A673 (cell line): ENCODE measurements at regions not wholly inside any gene's neighbourhood (a gene's known extent, or its start where the extent isn't known, plus 50 kb on each side); places are given as distances from the start of the nearest gene placed in this dataset.

Experiments
- BruUV-seq: library from RNA; stranded (reverse); fragments of 400-500 nt; replicated peaks from 2 replicates; lab custom pipeline; 2021; lab: Mats Ljungman, UMichigan
- CTCF ChIA-PET: fragments of 300-600 bp; sonication (Branson Sonifier 250); formaldehyde crosslinking; loops from one replicate; lab custom pipeline; 2022; ENCODE audit warnings: antibody characterized with exemption; lab: Charles Lee
- POLR2A ChIA-PET: fragments of 300-600 bp; sonication (Branson Sonifier 250); formaldehyde crosslinking; loops from one replicate; lab custom pipeline; 2022; ENCODE audit warnings: antibody characterized with exemption; ENCODE audit not compliant: low non-redundant PET; lab: Charles Lee
- DNase-seq: peaks from one replicate; pipeline ENCODE4 v3.0.0-alpha.2; 2015; ENCODE audit warnings: low spot score
- H3K27ac ChIP-seq: fragments of 200-600 bp; sonication (generic); 2 replicates; pipeline ENCODE4 v1.5.1; 2016; ENCODE audit warnings: mixed run types, low read depth, mild to moderate bottlenecking, mixed read lengths, antibody characterized with exemption, low read length; ENCODE audit not compliant: poor library complexity, severe bottlenecking
- H3K27me3 ChIP-seq: fragments of 200-600 bp; sonication (generic); replicated peaks from 2 replicates; pipeline ENCODE4 v1.6.1; 2017; ENCODE audit warnings: mixed run types, low read depth, mild to moderate bottlenecking, mixed read lengths, antibody characterized with exemption, low read length; ENCODE audit not compliant: insufficient read depth, poor library complexity
- H3K36me3 ChIP-seq: fragments of 200-600 bp; sonication (generic); 2 replicates; pipeline ENCODE4 v1.6.1; 2016; ENCODE audit warnings: mixed run types, mild to moderate bottlenecking, mixed read lengths, antibody characterized with exemption, low read length; ENCODE audit not compliant: insufficient read depth, poor library complexity, severe bottlenecking
- H3K4me1 ChIP-seq: fragments of 200-600 bp; sonication (generic); 2 replicates; pipeline ENCODE4 v1.6.1; 2017; ENCODE audit warnings: mixed run types, mild to moderate bottlenecking, mixed read lengths, antibody characterized with exemption, low read length; ENCODE audit not compliant: insufficient read depth, poor library complexity, severe bottlenecking
- H3K4me3 ChIP-seq: fragments of 200-600 bp; sonication (generic); 2 replicates; pipeline ENCODE4 v1.5.1; 2016; ENCODE audit warnings: low read depth, mixed run types, mild to moderate bottlenecking, mixed read lengths, low read length; ENCODE audit not compliant: poor library complexity, severe bottlenecking
- H3K9me3 ChIP-seq: fragments of 200-600 bp; sonication (generic); 2 replicates; pipeline ENCODE4 v1.6.1; 2016; ENCODE audit warnings: mixed run types, low read depth, mild to moderate bottlenecking, mixed read lengths, antibody characterized with exemption, low read length; ENCODE audit not compliant: poor library complexity, severe bottlenecking
- EZH2 ChIP-seq: fragments of 200-600 bp; sonication (generic); IDR thresholded peaks from 2 replicates; pipeline ENCODE4 v1.6.1; 2017; ENCODE audit warnings: borderline replicate concordance, low read depth, mild to moderate bottlenecking, mixed read lengths, antibody characterized with exemption, low read length; ENCODE audit not compliant: poor library complexity, severe bottlenecking
- intact Hi-C: fragments of 100-400 bp; cut with micrococcal nuclease; formaldehyde crosslinking; loops from one replicate; pipeline ENCODE4 v1.10.0; 2022; ENCODE audit not compliant: unreplicated experiment
- TF ChIP-seq, protein P1 (sequence below): fragments of 300-800, 200-600 bp; sonication (generic); conservative IDR thresholded peaks from 2 replicates; pipeline ENCODE4 v1.5.1; 2017; ENCODE audit warnings: low read depth, mild to moderate bottlenecking, antibody characterized with exemption, low read length, moderate library complexity, mixed read lengths

DNA sequence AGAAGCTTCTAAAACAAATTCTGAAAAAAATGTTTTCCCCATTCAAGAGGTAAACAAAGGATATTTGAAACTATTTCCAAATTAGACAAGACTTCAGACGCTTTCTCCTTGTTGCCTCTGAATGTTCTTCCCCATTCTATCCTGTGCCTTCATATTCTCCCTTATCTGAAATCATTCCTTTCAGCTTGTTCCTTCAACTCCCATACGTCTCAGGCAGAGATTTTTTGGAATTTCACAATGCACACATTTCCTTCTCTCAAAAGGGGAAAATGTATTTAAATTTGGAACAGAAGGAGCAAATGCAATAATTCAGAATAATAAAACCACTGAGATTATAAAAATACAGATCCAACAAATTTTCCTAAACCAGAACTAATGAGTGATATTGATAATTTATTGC lies 198.7 kb upstream of the IVNS1ABP start:
- CTCF ChIA-PET, result no interaction called here

GRCh38 chr1:185514311-185514710 lies 197.3 kb upstream of the IVNS1ABP start:
- no peak for TF ChIP-seq EZH2
- ChIA-PET CTCF (no interaction called here), POLR2A (no interaction called here)
- Histone ChIP-seq H3K36me3 (no peaks in the 10 kb centered on the region), H3K27ac (no peak overlapping the region), H3K4me1 (no peaks in the 10 kb centered on the region), H3K9me3 (peaks cover 32% of the 10 kb centered on the region), H3K4me3 (no peak overlapping the region), H3K27me3 (no peaks in the 10 kb centered on the region)
- BruUV-seq, result no TSS peak
- DNase-seq, result no peak
- intact Hi-C loops, result no loop called here

More for the DNA sequence above, 198.7 kb upstream of the IVNS1ABP start:
- no TSS peak for BruUV-seq
- no peaks in the 10 kb centered on the region for H3K36me3 ChIP-seq
- intact Hi-C loops, result no loop called here
- no peaks in the 10 kb centered on the region for H3K27me3 ChIP-seq
- peaks cover 33% of the 10 kb centered on the region for H3K9me3 ChIP-seq
- POLR2A ChIA-PET, result no interaction called here
- TF ChIP-seq EZH2, result no peak
- TF ChIP-seq, protein P1, sequence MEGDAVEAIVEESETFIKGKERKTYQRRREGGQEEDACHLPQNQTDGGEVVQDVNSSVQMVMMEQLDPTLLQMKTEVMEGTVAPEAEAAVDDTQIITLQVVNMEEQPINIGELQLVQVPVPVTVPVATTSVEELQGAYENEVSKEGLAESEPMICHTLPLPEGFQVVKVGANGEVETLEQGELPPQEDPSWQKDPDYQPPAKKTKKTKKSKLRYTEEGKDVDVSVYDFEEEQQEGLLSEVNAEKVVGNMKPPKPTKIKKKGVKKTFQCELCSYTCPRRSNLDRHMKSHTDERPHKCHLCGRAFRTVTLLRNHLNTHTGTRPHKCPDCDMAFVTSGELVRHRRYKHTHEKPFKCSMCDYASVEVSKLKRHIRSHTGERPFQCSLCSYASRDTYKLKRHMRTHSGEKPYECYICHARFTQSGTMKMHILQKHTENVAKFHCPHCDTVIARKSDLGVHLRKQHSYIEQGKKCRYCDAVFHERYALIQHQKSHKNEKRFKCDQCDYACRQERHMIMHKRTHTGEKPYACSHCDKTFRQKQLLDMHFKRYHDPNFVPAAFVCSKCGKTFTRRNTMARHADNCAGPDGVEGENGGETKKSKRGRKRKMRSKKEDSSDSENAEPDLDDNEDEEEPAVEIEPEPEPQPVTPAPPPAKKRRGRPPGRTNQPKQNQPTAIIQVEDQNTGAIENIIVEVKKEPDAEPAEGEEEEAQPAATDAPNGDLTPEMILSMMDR, result no peak
- H3K4me3 ChIP-seq, result no peak overlapping the region
- no peak overlapping the region for H3K27ac ChIP-seq
- H3K4me1 ChIP-seq, result no peaks in the 10 kb centered on the region
- no peak for DNase-seq

GRCh38 chr1:185512442-185512841 lies 195.4 kb upstream of the IVNS1ABP start:
- H3K4me3 ChIP-seq, result no peak overlapping the region
- no peak for DNase-seq
- H3K36me3 ChIP-seq, result no peaks in the 10 kb centered on the region
- BruUV-seq, result no TSS peak
- H3K27ac ChIP-seq, result no peak overlapping the region
- H3K9me3 ChIP-seq, result peaks cover 14% of the 10 kb centered on the region
- intact Hi-C loops, result no loop called here
- TF ChIP-seq EZH2, result no peak
- TF ChIP-seq, protein P1, result no peak
- ChIA-PET CTCF (no interaction called here), POLR2A (interaction anchor here (0.6 kb wide), 1 partner anchor 23 kb away, joined by 5 read pairs; no protein-coding TSS in a partner anchor)
- H3K4me1 ChIP-seq, result no peaks in the 10 kb centered on the region
- H3K27me3 ChIP-seq, result no peaks in the 10 kb centered on the region

DNA sequence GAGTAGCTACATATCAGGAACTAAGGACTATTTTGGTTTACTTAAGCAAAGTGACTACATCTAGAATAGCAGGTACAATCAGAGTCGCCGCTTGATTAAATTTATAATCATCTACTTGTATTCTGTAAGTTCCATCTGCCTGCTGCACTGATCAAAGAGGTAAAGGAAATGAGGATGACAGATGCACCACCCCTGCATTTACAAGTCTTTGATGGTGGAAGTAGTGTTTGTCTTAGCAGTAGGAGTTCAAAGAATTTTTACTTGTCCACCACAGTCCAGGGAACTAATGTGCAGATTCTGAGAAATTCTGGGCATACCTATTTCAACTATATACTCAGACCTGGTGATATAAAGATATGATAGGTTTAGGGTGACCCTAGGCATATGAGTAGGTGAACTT lies 184.1 kb upstream of the IVNS1ABP start:
- Histone ChIP-seq H3K27ac (no peak overlapping the region), H3K27me3 (no peaks in the 10 kb centered on the region), H3K9me3 (no peaks in the 10 kb centered on the region), H3K36me3 (no peaks in the 10 kb centered on the region), H3K4me1 (no peaks in the 10 kb centered on the region), H3K4me3 (no peak overlapping the region)
- POLR2A ChIA-PET, result no interaction called here
- no peak for DNase-seq
- TF ChIP-seq EZH2, result no peak
- TF ChIP-seq, protein P1, result no peak
- CTCF ChIA-PET, result no interaction called here
- intact Hi-C loops, result no loop called here
- BruUV-seq, result no TSS peak
